Germinal center (tissue), 1 donor: ENCODE measurements at regions not wholly inside any gene's neighbourhood (a gene's known extent, or its start where the extent isn't known, plus 50 kb on each side); places are given as distances from the start of the nearest gene placed in this dataset.
"Not testable (repeated sequence)": the region's sequence is repeated elsewhere in the genome, so short reads cannot be mapped to it uniquely, and the experiment has no call there.

Experiments used
- DNase-seq: peaks from one replicate; pipeline ENCODE4 v3.0.0; 2012; ENCODE audit warnings: mixed read lengths, low spot score

GRCh38 chr3:139243710-139244109, 100.1 kb upstream of the MRPS22 start:
- no peak for DNase-seq

- no peak for DNase-seq
These were observed 95.1 kb upstream of the MRPS22 start for GRCh38 chr3:139248593-139249255.

GRCh38 chr3:139251529-139251928, 92.3 kb upstream of the MRPS22 start:
- DNase-seq = no peak

GRCh38 chr3:139252719-139253118, 91.1 kb upstream of the MRPS22 start:
- DNase-seq = no peak

GRCh38 chr3:139258276-139258675, 85.5 kb upstream of the MRPS22 start:
- no peak for DNase-seq

- DNase-seq = no peak
These were observed 84.4 kb upstream of the MRPS22 start for GRCh38 chr3:139259398-139259797.

GRCh38 chr3:139260041-139260486, 83.8 kb upstream of the MRPS22 start:
- no peak for DNase-seq

GRCh38 chr3:139260793-139261736, 82.8 kb upstream of the MRPS22 start:
- no peak for DNase-seq

- DNase-seq = no peak
These were observed 81.8 kb upstream of the MRPS22 start for GRCh38 chr3:139261754-139262586.

GRCh38 chr3:139263798-139264197, 80.0 kb upstream of the MRPS22 start:
- no peak for DNase-seq

GRCh38 chr3:139264375-139264774, 79.4 kb upstream of the MRPS22 start:
- DNase-seq = no peak

- no peak for DNase-seq
These were observed 78.4 kb upstream of the MRPS22 start for GRCh38 chr3:139265131-139266016.

GRCh38 chr3:139267300-139268246, 76.2 kb upstream of the MRPS22 start:
- DNase-seq = no peak

GRCh38 chr3:139269984-139270383, 73.8 kb upstream of the MRPS22 start:
- DNase-seq = no peak

GRCh38 chr3:139270652-139271051, 73.2 kb upstream of the MRPS22 start:
- DNase-seq = not testable (repeated sequence)

GRCh38 chr3:139280027-139280671, 63.7 kb upstream of the MRPS22 start:
- DNase-seq = no peak

GRCh38 chr3:139281096-139281495, 62.7 kb upstream of the MRPS22 start:
- DNase-seq = no peak

- no peak for DNase-seq
These were observed 62.2 kb upstream of the MRPS22 start for GRCh38 chr3:139281522-139282196.

GRCh38 chr3:139283301-139283700, 60.5 kb upstream of the MRPS22 start:
- no peak for DNase-seq
